ENCODE measurements at regions not wholly inside any gene's neighbourhood (a gene's known extent, or its start where the extent isn't known, plus 50 kb on each side); places are given as distances from the start of the nearest gene placed in this dataset.

DNA sequence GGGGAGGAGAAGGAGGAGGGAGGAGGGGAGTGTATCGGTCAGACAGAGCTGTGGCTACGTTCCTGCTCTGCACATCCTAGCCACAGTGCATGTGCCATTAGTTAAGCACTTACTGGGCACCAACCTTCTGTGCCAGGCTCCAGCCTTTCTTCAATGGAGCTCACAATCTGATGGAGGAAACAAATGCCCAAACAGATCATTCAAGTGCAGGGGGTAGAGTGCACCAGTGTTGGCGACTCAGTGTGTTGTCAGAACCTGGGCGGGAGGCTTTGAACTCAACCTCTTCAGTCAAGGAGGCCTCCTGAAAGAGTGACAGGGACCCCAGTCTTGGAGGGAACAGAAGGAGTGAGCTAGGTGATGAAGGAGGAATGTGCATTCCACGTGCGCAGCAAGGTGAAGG is 51.9 kb upstream of the SHB start:
- DNase-seq (ENCODE audit: low spot score) = no peak
- peaks cover 0 to 3% (median 0%) of the 10 kb centered on the region in 4 donors for H3K27me3 ChIP-seq (ENCODE audit: control insufficient read depth in 4 of 4, insufficient read depth in 4 of 4, low read length in 3 of 4)
- no peak overlapping the region for H3K4me3 ChIP-seq (ENCODE audit: low read depth in 1 of 3, low read length in 3 of 3)
- H3K27ac ChIP-seq (ENCODE audit: low read depth in 1 of 2, low read length in 2 of 2) = no peak overlapping the region
- no peak overlapping the region for H3K9ac ChIP-seq (ENCODE audit: low read depth in 1 of 2, low read length in 2 of 2)
- H3K4me1 ChIP-seq (ENCODE audit: control insufficient read depth in 4 of 4, insufficient read depth in 4 of 4, low read length in 3 of 4) = no peaks in the 10 kb centered on the region
- no peak for TF ChIP-seq SP1 (IDR thresholded peaks at IDR 0.05)
- TF ChIP-seq EGR1 (IDR thresholded peaks at IDR 0.05; ENCODE audit: low read depth in 2 of 2) = no peak
- TF ChIP-seq, protein P1, sequence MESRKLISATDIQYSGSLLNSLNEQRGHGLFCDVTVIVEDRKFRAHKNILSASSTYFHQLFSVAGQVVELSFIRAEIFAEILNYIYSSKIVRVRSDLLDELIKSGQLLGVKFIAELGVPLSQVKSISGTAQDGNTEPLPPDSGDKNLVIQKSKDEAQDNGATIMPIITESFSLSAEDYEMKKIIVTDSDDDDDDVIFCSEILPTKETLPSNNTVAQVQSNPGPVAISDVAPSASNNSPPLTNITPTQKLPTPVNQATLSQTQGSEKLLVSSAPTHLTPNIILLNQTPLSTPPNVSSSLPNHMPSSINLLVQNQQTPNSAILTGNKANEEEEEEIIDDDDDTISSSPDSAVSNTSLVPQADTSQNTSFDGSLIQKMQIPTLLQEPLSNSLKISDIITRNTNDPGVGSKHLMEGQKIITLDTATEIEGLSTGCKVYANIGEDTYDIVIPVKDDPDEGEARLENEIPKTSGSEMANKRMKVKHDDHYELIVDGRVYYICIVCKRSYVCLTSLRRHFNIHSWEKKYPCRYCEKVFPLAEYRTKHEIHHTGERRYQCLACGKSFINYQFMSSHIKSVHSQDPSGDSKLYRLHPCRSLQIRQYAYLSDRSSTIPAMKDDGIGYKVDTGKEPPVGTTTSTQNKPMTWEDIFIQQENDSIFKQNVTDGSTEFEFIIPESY (IDR thresholded peaks at IDR 0.05) = no peak
- TF ChIP-seq CTCF (IDR thresholded peaks at IDR 0.05; ENCODE audit: low read depth, low read length, missing input control) = no peak
- no peak for TF ChIP-seq YY1 (IDR thresholded peaks at IDR 0.05)
- TF ChIP-seq, protein P2, sequence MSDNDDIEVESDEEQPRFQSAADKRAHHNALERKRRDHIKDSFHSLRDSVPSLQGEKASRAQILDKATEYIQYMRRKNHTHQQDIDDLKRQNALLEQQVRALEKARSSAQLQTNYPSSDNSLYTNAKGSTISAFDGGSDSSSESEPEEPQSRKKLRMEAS (IDR thresholded peaks at IDR 0.05) = no peak
- TF ChIP-seq ATF3 (IDR thresholded peaks at IDR 0.05) = no peak
- no peak for TF ChIP-seq NR2F2 (IDR thresholded peaks at IDR 0.05)
- TF ChIP-seq HNF4A (conservative IDR thresholded peaks at IDR 0.05) = no peak
- no peak for TF ChIP-seq TAF1 (conservative IDR thresholded peaks at IDR 0.05)
- no peak for TF ChIP-seq RAD21 (IDR thresholded peaks at IDR 0.05)
- no peak for TF ChIP-seq FOXA1 (IDR thresholded peaks at IDR 0.05)
- TF ChIP-seq JUND (IDR thresholded peaks at IDR 0.05) = no peak
- TF ChIP-seq HNF4G (IDR thresholded peaks at IDR 0.05) = no peak
- TF ChIP-seq RXRA (IDR thresholded peaks at IDR 0.05) = no peak
- no peak for TF ChIP-seq REST (IDR thresholded peaks at IDR 0.05)
- no peaks in the 10 kb centered on the region for H3K9me3 ChIP-seq (ENCODE audit: control insufficient read depth in 4 of 4, low read length in 3 of 4)
- WGBS = 79% methylated on average over 6 of the region's 6 CpGs
- H3K36me3 ChIP-seq (ENCODE audit: control insufficient read depth in 4 of 4, insufficient read depth in 3 of 4, low read depth in 1 of 4, low read length in 3 of 4) = no peaks in the 10 kb centered on the region

All from liver (tissue), 8 donors.